H1 (cell line): ENCODE measurements at regions not wholly inside any gene's neighbourhood (a gene's known extent, or its start where the extent isn't known, plus 50 kb on each side); places are given as distances from the start of the nearest gene placed in this dataset.

Source experiments
- CTCF ChIA-PET: fragments of 300-600 bp; sonication (Branson Sonifier 250); formaldehyde crosslinking; loops from one replicate; lab custom pipeline; 2021; ENCODE audit not compliant: partially characterized antibody; lab: Charles Lee
- POLR2A ChIA-PET: fragments of 300-600 bp; sonication (Branson Sonifier 250); formaldehyde crosslinking; loops from one replicate; lab custom pipeline; 2021; ENCODE audit warnings: inconsistent platforms; ENCODE audit not compliant: partially characterized antibody; lab: Charles Lee
- DNase-seq, 2 experiments: peaks; one replicate each; pipeline versions ENCODE4 v3.0.0 to v3.0.0-alpha.2; 2010 to 2022; ENCODE audit warnings: low spot score in 2 of 2, low read depth in 1 of 2, mixed read lengths in 1 of 2
- FAIRE-seq: peaks from 2 replicates; lab custom pipeline; 2011; peaks lifted over from hg19 to GRCh38; lab: Jason Lieb, UNC
- H2AFZ ChIP-seq: 2 replicates; pipeline ENCODE4 v1.8.1; 2012; ENCODE audit warnings: low read length, inconsistent platforms
- H2AK5ac ChIP-seq: 2 replicates; pipeline ENCODE4 v1.6.1; 2013; ENCODE audit warnings: low read depth, low read length
- H2BK120ac ChIP-seq: replicated peaks from 2 replicates; pipeline ENCODE3; 2013; ENCODE audit warnings: low read depth, low read length, inconsistent platforms
- H2BK12ac ChIP-seq: 2 replicates; pipeline ENCODE4 v1.6.1; 2013; ENCODE audit warnings: low read depth, low read length
- H2BK15ac ChIP-seq: 2 replicates; pipeline ENCODE4 v1.6.1; 2013; ENCODE audit warnings: low read length
- H2BK20ac ChIP-seq: 2 replicates; pipeline ENCODE4 v1.6.1; 2013; ENCODE audit warnings: low read length
- H2BK5ac ChIP-seq: 2 replicates; pipeline ENCODE4 v1.6.1; 2013; ENCODE audit warnings: low read depth, low read length
- H3K14ac ChIP-seq: 2 replicates; pipeline ENCODE4 v1.6.1; 2013; ENCODE audit warnings: inconsistent platforms; ENCODE audit not compliant: insufficient read length
- H3K18ac ChIP-seq: 2 replicates; pipeline ENCODE4 v1.6.1; 2013; ENCODE audit warnings: low read length; ENCODE audit errors: extremely low read depth
- H3K23ac ChIP-seq: 2 replicates; pipeline ENCODE4 v1.6.1; 2013; ENCODE audit warnings: inconsistent platforms; ENCODE audit not compliant: insufficient read length
- H3K23me2 ChIP-seq: 2 replicates; pipeline ENCODE4 v1.6.1; 2013; ENCODE audit warnings: low read depth, low read length
- H3K27ac ChIP-seq: 2 replicates; pipeline ENCODE4 v1.6.1; 2011; ENCODE audit warnings: low read depth, low read length, inconsistent platforms
- H3K27me3 ChIP-seq, 4 experiments: replicated peaks in 1 of 4; 1 replicate in 1 of 4; 2 replicates in 3 of 4; pipeline versions ENCODE4 v1.6.1 to v1.8.1; 2011 to 2013; ENCODE audit warnings: low read length in 3 of 4, mild to moderate bottlenecking in 3 of 4, inconsistent platforms in 2 of 4, mixed read lengths in 2 of 4, moderate library complexity in 1 of 4; ENCODE audit not compliant: control insufficient read depth in 3 of 4, insufficient read depth in 3 of 4; ENCODE audit errors: extremely low read depth in 1 of 4
- H3K36me3 ChIP-seq, 4 experiments: 2 replicates each; pipeline versions ENCODE4 v1.6.1 to v1.8.1; 2011 to 2013; ENCODE audit warnings: mild to moderate bottlenecking in 4 of 4, low read length in 3 of 4, moderate library complexity in 2 of 4, control low read depth in 1 of 4, inconsistent platforms in 1 of 4; ENCODE audit not compliant: insufficient read depth in 4 of 4, control insufficient read depth in 2 of 4
- H3K4ac ChIP-seq: replicated peaks from 2 replicates; pipeline ENCODE3; 2013; ENCODE audit warnings: low read length, low read depth, mixed read lengths, inconsistent platforms; ENCODE audit not compliant: insufficient read length
- H3K4me1 ChIP-seq, 4 experiments: replicated peaks in 1 of 4; 1 replicate in 1 of 4; 2 replicates in 3 of 4; pipeline versions ENCODE4 v1.6.1 to v1.8.1; 2011 to 2013; ENCODE audit warnings: low read length in 3 of 4, inconsistent platforms in 2 of 4, mixed read lengths in 1 of 4; ENCODE audit not compliant: insufficient read depth in 4 of 4, control insufficient read depth in 3 of 4
- H3K4me2 ChIP-seq, 2 experiments: 2 replicates each; pipeline versions ENCODE4 v1.6.1 to v1.8.1; 2011 to 2013; ENCODE audit warnings: low read depth in 2 of 2, low read length in 2 of 2, control low read depth in 1 of 2, inconsistent platforms in 1 of 2, mild to moderate bottlenecking in 1 of 2; ENCODE audit not compliant: insufficient read depth in 1 of 2
- H3K4me3 ChIP-seq, 4 experiments: fragments of 200-600, 300-600 bp in 1 of 4; sonication (generic), shearing (Covaris generic), sonication (Bioruptor Twin) in 1 of 4; 2 replicates each; pipeline versions ENCODE4 v1.5.1 to v1.8.1; 2011 to 2016; ENCODE audit warnings: low read length in 4 of 4, low read depth in 3 of 4, control low read depth in 2 of 4, inconsistent platforms in 2 of 4, mild to moderate bottlenecking in 2 of 4, mixed read lengths in 1 of 4, moderate library complexity in 1 of 4; ENCODE audit not compliant: insufficient read depth in 2 of 4; ENCODE audit errors: extremely low read depth in 1 of 4
- H3K56ac ChIP-seq: replicated peaks from 2 replicates; pipeline ENCODE3; 2013; ENCODE audit warnings: low read depth, mild to moderate bottlenecking, mixed read lengths, low read length, inconsistent platforms; ENCODE audit not compliant: insufficient read length
- H3K79me1 ChIP-seq: 2 replicates; pipeline ENCODE4 v1.6.1; 2013; ENCODE audit warnings: low read depth, low read length, control low read depth
- H3K79me2 ChIP-seq, 2 experiments: 2 replicates each; pipeline versions ENCODE4 v1.6.1 to v1.8.1; 2012 to 2013; ENCODE audit warnings: low read length in 2 of 2, mild to moderate bottlenecking in 2 of 2, inconsistent platforms in 1 of 2; ENCODE audit not compliant: insufficient read depth in 2 of 2, control insufficient read depth in 1 of 2
- H3K9ac ChIP-seq, 4 experiments: replicated peaks in 1 of 4; 1 replicate in 1 of 4; 2 replicates in 3 of 4; pipeline versions ENCODE4 v1.6.1 to v1.8.1; 2011 to 2013; ENCODE audit warnings: low read depth in 3 of 4, low read length in 3 of 4, control low read depth in 2 of 4, mild to moderate bottlenecking in 2 of 4, moderate library complexity in 2 of 4, inconsistent platforms in 1 of 4; ENCODE audit errors: extremely low read depth in 1 of 4
- H3K9me3 ChIP-seq, 2 experiments: 2 replicates each; pipeline versions ENCODE4 v1.6.1 to v1.8.1; 2012 to 2013; ENCODE audit warnings: mild to moderate bottlenecking in 2 of 2, moderate library complexity in 2 of 2, control low read depth in 1 of 2, inconsistent platforms in 1 of 2, low read depth in 1 of 2, low read length in 1 of 2, mixed read lengths in 1 of 2; ENCODE audit not compliant: insufficient read depth in 2 of 2
- H4K20me1 ChIP-seq, 2 experiments: replicated peaks in 1 of 2; 2 replicates each; pipeline versions ENCODE3 to v1.8.1; 2011 to 2013; ENCODE audit warnings: inconsistent platforms in 2 of 2, low read length in 2 of 2, mild to moderate bottlenecking in 1 of 2; ENCODE audit not compliant: insufficient read depth in 2 of 2, control insufficient read depth in 1 of 2
- H4K5ac ChIP-seq: 2 replicates; pipeline ENCODE4 v1.6.1; 2013; ENCODE audit warnings: low read length, low read depth, mixed read lengths, inconsistent platforms; ENCODE audit not compliant: insufficient read length
- H4K8ac ChIP-seq: 2 replicates; pipeline ENCODE4 v1.8.0; 2013; ENCODE audit warnings: mild to moderate bottlenecking, moderate library complexity, low read length, inconsistent platforms; ENCODE audit not compliant: insufficient read depth; ENCODE audit errors: extremely low read depth
- H4K91ac ChIP-seq: replicated peaks from 2 replicates; pipeline ENCODE3; 2013; ENCODE audit warnings: low read length, mixed read lengths, inconsistent platforms; ENCODE audit not compliant: insufficient read length
- ASH2L ChIP-seq: fragments of 200-600, 300-600 bp; sonication (generic); IDR thresholded peaks from one replicate; pipeline ENCODE4 v1.7.1; 2017; ENCODE audit warnings: low read length
- ATF2 ChIP-seq: IDR thresholded peaks from 2 replicates; pipeline ENCODE4 v1.6.1; 2012; ENCODE audit warnings: low read length, inconsistent platforms
- BACH1 ChIP-seq: IDR thresholded peaks from 2 replicates; pipeline ENCODE4 v1.6.1; 2012; ENCODE audit warnings: low read length, improper control_type of control experiment
- CEBPB ChIP-seq: IDR thresholded peaks from 2 replicates; pipeline ENCODE4 v1.6.1; 2012; ENCODE audit warnings: low read depth, low read length
- E2F6 ChIP-seq: IDR thresholded peaks from 2 replicates; pipeline ENCODE4 v1.6.1; 2012; ENCODE audit warnings: inconsistent platforms
- RAD21 ChIP-seq, 2 experiments: IDR thresholded peaks in 1 of 2; conservative IDR thresholded peaks in 1 of 2; 2 replicates each; pipeline ENCODE4 v1.6.1; 2011; ENCODE audit warnings: low read depth in 2 of 2, low read length in 2 of 2, improper control_type of control experiment in 1 of 2, inconsistent platforms in 1 of 2, mild to moderate bottlenecking in 1 of 2, moderate library complexity in 1 of 2
- SIX5 ChIP-seq: IDR thresholded peaks from 2 replicates; pipeline ENCODE4 v1.6.1; 2011; ENCODE audit warnings: mild to moderate bottlenecking, low read depth, low read length
- SP1 ChIP-seq: IDR thresholded peaks from 2 replicates; pipeline ENCODE4 v1.6.1; 2011; ENCODE audit warnings: low read depth, low read length
- SP2 ChIP-seq: IDR thresholded peaks from 2 replicates; pipeline ENCODE4 v1.6.1; 2012; ENCODE audit warnings: mild to moderate bottlenecking, low read length, inconsistent platforms
- SUZ12 ChIP-seq: fragments of 200-600 bp; sonication (generic); IDR thresholded peaks from 2 replicates; pipeline ENCODE4 v1.6.1; 2012; ENCODE audit warnings: mild to moderate bottlenecking, inconsistent platforms, low read length, moderate library complexity, mixed read lengths
- TCF12 ChIP-seq: IDR thresholded peaks from 2 replicates; pipeline ENCODE4 v1.6.1; 2011; ENCODE audit warnings: low read depth, mild to moderate bottlenecking, low read length
- TEAD4 ChIP-seq: IDR thresholded peaks from 2 replicates; pipeline ENCODE4 v1.6.1; 2012; ENCODE audit warnings: low read depth, low read length, inconsistent platforms, mixed read lengths
- WGBS, 2 experiments: shearing (Covaris generic) in 1 of 2; methylation state at CpG; one replicate each; pipeline versions ENCODE4 v1.1.6 to v1.1.7; 2013 to 2015; ENCODE audit warnings: low lambda C conversion rate in 2 of 2, mixed read lengths in 2 of 2, inconsistent platforms in 1 of 2, low coverage in 1 of 2, missing lambda C conversion rate in 1 of 2; ENCODE audit not compliant: insufficient replicate concordance in 2 of 2, insufficient coverage in 1 of 2, insufficient read length in 1 of 2; ENCODE audit errors: extremely low coverage in 1 of 2, missing lambda C conversion rate in 1 of 2; 5-methylcytosine and 5-hydroxymethylcytosine counted together

GRCh38 chr12:47360771-47361388 lies 281.1 kb upstream of the AMIGO2 start:
- ChIA-PET CTCF (no interaction called here), POLR2A (interaction anchor here (0.6 kb wide), 1 partner anchor 40 kb away, joined by 3 read pairs; no protein-coding TSS in a partner anchor)
- FAIRE-seq: no peak
- Histone ChIP-seq H4K5ac (no peak overlapping the region), H3K4me3 (no peak overlapping the region), H2BK20ac (no peak overlapping the region), H3K9ac (no peak overlapping the region), H2AFZ (peak overlapping the region; percentile 88), H4K91ac (no peak overlapping the region), H3K4me1 (no peaks in the 10 kb centered on the region), H3K36me3 (no peaks in the 10 kb centered on the region), H3K79me2 (no peaks in the 10 kb centered on the region), H3K56ac (no peak overlapping the region), H2BK120ac (no peak overlapping the region), H2AK5ac (no peak overlapping the region), H4K20me1 (no peaks in the 10 kb centered on the region), H3K4ac (no peak overlapping the region), H3K79me1 (no peaks in the 10 kb centered on the region), H3K23me2 (no peaks in the 10 kb centered on the region), H2BK5ac (no peak overlapping the region), H2BK15ac (no peak overlapping the region), H3K4me2 (no peak overlapping the region), H3K27me3 (no peaks in the 10 kb centered on the region), H3K9me3 (no peaks in the 10 kb centered on the region), H3K18ac (no peak overlapping the region), H3K27ac (no peak overlapping the region), H3K23ac (no peak overlapping the region), H3K14ac (no peak overlapping the region), H4K8ac (no peak overlapping the region), H2BK12ac (no peak overlapping the region)
- DNase-seq: no peak
- 74% methylated on average over 4 of the region's 4 CpGs; no CpG with 5 or more reads in 1 of the 2 experiments for WGBS, 2 experiments
- TF ChIP-seq TCF12: no peak
- no peak for TF ChIP-seq RAD21 (IDR thresholded peaks at IDR 0.05 in 1 of 2, conservative IDR thresholded peaks at IDR 0.05 in 1 of 2; ENCODE audit: low read depth in 2 of 2, low read length in 2 of 2)
- TF ChIP-seq ATF2: no peak
- TF ChIP-seq ASH2L: no peak
- TF ChIP-seq TEAD4: no peak
- TF ChIP-seq SP2: no peak
- no peak for TF ChIP-seq BACH1
- no peak for TF ChIP-seq CEBPB
- no peak for TF ChIP-seq SIX5
- no peak for TF ChIP-seq E2F6
- no peak for TF ChIP-seq SUZ12
- no peak for TF ChIP-seq SP1
